Inferior parietal cortex (tissue), 1 donor: ENCODE measurements at regions not wholly inside any gene's neighbourhood (a gene's known extent, or its start where the extent isn't known, plus 50 kb on each side); places are given as distances from the start of the nearest gene placed in this dataset.
A peak's percentile ranks its signal among the peaks of the same experiment; 100 is the strongest.

Source experiments
- DNase-seq: peaks from one replicate; pipeline ENCODE4 v3.0.0-alpha.2; 2016; ENCODE audit errors: extremely low spot score

DNA sequence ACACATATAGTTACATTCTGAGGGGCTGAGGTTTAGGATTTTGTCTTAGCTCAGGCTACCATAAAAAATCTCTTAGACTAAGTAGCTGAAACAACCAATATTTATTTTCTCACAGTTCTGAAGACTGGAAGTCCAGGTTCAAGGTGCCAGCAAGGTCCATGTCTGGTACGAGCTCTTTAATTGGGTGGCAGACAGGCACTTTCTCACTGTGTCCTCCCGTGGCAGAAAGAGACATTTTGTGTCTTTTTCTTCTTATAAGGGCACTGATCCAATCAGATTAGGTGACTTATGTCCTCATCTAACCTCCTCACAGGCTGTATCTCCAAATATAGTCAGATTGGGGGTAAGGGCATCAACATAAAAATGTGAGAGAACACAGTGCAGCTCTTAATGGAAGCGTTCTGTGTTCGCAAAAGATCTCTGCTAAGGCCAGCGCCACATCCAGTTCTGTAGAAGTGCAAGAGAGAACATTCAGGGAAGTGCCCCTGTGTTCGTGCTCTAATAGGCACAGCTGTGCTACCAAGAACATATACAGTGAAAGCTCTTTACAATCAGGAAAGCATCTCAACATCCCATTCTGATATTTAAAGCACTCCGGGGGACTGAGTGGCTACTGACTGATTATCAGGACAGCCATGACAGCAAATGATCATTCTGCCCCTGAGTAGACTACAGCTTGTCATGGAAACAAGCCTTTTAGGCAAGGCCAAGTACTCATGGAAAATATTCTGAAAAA, 819.2 kb downstream of the LIG4 start:
- DNase-seq = no peak

DNA sequence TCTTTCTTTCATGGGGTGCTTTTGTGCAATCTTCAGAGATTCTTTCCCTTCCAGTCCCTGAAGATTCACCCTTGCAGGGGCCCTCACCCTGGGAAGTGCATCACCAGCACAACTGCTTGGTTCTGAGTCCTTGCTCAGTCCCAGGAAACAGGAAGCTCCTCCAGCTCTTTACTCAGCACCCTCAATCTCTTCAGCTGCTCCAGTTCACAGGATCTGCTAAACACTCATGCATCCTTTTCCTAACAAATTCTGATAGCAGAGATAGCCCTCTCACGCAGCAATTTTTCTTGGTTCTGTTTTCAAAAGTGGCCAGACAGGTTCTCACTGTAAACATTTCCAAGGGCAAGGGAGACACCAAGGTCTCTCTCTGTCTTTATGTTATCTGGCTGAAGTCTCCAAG, 823.1 kb downstream of the LIG4 start:
- DNase-seq = no peak

DNA sequence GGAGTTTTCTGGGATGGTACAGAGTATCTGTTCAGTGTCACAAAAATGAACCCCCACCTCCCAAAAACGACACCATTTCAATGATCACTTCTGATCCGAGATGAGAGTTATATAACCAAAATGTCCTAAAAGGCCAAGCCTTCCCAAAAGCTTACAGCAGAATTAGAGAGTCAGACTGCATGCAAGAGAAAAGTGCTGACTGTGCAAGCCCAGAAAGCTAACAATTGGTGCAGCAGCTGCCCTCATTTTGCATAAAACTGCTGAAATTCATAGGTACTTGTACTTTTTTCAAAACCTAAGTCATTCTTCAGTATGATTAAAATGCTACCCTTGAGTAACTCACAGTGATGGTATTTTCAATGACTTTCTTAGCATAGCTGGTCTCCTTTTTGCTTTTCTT, 819.6 kb upstream of the ARGLU1 start:
- DNase-seq = no peak

DNA sequence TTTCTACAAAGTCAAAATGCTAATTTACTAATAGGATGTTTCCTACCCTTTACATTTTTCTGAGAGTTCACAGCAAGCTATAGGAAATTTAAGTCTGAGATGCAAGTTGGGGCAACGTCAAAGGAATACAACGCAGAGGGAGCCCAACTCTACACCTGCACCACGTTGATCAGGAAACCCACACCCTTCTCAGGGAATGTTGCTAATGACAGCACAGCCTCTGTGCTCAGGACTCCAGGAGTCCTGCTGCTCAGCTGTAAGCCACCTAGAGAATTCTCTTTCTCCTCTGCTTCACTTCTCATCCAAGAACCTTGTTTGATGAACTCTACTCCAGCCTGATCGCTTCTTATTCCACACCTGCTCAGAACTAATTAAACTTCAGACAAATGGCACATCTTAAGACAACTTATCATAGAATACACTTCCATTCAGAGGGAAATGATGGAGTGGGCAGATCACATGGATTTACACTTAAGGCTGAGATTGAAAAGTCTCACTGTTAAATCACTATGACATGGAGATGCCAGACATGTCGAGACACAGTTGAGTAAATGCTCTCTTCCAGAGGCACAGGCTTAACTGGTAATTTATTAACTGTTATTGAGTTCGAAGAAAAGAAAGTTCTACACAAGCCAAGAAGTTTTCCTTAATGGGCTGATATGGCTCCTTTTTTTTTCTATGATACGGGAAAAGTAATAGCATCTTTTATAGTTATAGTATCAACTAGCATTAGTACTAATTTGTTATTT, 811.6 kb upstream of the ARGLU1 start:
- no peak for DNase-seq

DNA sequence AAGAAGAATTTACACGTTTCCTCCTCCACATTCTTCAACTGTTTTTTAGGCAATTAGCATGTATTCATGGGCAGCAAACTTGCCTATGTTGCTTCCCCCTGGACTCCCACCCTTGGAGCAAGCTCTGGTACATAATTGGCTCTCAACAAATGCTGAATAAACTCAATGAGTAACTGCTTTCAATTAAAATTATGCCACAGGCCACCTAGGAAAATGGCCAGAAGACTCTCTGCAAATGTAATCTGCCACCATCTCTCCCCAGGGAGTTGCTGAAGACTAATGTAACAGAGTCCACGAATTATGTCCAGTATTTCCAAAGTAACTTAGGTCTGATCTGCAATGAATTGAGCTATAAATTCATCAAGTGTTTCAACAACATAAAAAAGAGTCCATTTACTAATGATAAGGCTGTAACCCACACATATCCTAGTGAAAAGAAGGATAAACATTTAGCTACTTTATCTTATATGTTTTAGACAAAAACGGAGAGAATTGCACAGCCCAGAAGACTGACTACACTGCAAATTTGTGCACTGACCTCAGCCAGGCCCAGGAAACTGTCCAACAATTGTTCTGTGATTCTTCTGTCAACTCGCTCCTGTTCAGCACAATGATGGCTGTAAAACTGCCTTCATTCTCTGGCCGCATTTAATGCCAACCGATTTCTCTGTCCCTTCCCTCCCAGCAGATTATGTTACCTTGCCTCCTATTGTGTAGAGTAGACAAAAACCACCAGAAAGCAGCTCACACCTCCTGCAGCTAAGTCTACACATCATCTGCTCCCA, 808.6 kb upstream of the ARGLU1 start:
- DNase-seq = peak; percentile 33

DNA sequence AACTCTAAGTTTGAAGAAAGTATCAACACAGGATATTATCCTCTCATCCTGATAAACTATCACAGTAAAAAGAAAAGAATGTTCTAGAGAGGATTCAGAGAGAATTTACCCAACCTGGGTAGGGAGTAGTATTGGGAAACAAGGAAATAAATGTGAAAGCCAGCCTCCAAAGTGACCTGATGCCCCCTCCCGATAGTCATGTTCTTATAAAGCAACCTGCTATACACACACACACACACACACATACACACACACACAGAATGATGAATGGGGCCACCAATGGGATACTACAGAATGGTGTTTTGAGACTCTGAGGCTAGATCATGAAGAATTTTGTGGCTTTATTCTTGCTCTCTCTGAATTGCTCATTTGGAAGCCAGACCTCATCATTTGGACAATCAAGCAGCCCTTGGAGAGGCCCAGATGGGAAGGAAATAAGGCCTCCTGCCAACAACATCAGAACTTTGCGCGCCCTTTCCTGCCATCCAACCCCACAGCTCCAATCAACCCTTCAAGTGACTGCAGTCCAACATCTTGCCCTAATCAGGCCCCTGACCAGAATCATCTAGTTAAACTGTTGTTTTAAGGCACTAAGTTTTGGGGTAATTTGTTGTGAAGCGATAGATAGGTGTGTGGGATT, 807.9 kb upstream of the ARGLU1 start:
- no peak for DNase-seq

DNA sequence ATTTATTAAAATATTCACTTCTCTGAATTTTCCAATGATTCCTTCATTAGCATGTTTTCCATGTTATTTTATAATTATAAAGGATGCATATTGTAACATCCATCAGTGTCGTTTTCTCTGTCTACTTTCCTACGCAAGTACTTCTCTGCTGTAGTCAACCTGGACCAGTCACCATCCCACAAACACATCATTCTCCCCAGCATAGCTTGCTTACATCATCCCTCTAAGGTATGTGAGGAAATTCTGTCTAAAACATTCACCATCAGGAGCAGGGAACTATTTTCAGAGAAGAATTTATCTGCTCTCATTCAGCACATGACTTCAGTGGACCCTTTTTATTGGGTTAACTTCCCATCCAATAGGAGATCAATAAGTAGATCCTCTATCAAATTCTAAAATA, 806.1 kb upstream of the ARGLU1 start:
- DNase-seq = no peak

DNA sequence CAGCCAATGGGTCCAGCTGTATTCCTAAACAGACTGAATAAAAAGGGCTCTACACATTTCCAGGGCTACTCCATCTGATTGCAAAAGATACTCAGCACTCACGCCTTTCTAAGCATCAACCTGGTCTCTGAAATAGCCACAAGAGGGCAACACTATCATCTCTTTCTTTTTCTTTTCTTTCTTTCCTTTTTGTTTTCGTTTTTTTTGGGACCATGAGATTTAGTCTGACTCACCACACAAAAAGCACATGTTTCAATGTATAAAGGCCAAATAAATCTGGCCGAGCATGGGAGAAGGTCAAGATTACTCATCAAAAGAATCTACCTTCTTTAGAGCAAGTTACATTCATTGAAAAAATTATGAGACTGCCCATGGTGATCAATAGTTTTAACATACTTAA, 805.6 kb upstream of the ARGLU1 start:
- peak; percentile 73 for DNase-seq

DNA sequence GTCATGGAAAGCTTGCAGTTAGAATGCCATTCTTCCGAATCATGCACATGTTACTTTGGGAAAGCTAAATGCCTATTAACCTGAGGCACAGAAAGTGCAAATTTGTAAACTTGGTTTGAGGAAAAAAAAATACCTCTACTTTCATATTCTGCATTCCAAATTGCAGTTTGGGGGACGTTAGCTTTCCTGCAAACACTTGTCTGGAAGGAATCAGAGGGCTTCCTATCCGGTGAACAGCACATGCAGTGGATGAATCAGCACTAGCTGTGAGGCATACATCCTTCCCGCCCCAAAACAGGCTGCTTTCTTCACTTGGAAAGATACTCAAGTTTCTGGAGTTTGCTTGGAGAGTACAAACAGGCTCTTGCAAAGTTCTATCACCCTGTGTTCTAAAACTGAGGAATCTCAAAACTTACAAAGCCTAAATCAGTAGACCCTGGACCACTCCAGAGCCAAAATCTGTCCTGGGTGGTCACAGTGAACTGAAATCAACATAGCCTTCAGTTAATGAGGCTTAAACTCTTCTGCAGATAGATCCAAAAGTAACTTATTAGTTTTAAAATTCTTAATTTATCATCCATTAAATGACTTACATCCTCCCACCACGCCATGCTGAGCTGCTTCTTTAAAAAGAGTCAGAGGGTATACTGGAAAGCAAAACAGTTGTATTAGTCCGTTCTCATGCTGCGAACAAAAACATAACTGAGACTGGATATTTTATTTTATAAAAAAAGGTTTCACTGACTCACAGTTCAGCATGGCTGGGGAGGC, 802.3 kb upstream of the ARGLU1 start:
- no peak for DNase-seq

DNA sequence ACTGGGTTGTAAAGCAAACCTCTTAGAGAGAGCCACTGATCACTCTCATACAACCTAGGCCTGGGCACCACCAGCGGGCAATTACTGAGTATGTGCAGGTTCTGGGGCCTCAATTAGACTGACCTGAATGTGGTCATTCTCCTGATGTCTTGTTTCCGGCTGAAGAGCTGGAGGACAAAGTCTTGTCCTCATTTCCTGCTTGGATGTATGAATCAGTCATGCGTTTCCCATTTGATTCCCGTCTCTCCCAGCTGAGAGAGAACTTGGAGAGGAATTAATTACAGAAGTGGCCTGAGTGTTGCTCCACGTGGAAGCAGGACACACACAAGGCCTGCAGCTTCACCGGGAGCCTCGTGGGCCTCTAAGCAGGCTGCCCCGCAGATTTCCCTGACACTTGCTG, 799.3 kb upstream of the ARGLU1 start:
- no peak for DNase-seq

DNA sequence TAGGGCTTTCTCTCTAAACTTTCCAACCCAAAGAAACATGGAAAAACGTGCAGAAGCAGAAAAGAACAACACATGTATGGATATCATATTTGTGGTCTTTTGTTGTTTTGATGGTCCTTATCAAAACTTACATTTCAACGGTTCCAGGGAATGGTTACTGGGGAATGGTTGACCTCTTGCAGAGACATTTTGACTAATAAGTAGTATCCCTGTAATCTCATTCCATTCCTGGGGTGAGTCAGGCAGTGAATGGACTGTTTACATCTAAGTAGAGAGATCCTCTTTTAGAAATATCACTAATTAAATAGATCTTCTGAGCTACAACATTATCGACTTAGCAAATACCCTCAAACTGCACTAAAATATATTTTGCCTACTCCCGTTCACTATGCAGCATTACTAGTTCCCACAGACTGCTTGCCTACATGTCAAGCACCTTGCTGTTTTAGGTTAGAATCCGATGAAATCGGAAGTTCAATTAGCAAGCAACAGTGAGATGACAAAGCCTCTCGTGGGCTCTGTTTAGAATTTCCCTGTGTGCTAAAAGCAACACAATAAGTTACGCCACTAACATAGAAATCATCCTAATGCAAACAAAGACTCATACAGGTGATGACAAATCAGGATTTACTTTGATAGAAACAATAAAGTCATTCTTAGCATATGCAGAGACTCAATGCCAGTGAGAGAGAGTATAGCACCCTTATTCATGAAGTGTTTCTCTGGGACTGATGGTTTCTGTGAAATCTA, 797.7 kb upstream of the ARGLU1 start:
- no peak for DNase-seq

DNA sequence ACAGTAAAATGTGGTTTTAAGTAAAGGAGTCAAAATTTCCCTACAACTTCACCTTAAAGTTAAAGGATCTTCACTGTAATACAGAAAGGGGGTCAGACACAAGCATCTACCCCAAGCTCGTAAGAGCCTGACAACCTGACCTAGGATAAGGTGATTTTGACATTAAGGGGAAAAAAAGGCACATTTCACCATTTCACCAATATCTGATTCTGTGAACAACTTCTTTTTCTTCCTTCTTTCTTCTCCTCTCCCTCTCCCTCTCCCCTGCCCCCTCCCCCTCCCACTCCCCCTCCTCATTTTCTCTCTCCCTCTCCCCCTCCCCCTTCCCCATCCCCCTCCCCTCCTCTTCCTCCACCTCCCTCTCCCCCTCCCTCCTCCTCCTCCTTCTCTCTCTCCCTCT, 796.7 kb upstream of the ARGLU1 start:
- DNase-seq = no peak

DNA sequence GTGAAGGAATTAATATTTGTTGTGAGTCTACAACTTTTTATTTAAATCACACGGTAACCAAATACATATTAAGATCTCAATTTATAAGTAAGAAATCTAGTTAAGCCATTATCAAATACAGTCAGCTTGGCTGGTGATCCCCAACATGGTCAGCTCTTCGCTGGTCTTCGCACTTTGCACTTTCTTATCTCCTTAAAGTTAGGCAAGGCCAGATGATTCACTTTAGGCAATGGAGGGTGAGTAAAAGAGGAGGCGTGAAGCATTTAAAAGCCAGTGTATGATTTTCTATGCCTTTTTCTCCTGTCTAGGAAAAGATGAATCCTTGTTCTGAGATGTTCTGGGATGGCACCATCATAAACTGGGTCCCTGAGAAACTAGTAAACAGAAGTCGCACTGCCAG, 793.7 kb upstream of the ARGLU1 start:
- DNase-seq = no peak

DNA sequence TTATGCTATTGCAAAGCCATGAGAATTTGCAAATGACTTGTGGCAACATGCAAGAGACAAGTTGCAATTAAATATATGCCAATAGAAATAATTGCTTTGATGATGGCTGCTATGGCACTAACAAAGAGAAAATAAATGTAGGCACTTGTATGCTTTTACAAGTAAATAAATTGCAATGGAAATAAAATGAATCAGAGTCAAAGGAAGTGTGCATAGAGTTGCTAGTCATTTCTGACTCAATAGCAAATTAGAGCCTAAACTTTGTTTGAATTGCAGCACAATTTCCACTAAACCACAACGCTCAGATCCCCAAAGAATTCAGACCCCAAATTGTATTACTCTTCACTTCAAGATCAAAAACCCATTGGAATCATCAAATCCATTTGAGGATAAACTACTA, 792.1 kb upstream of the ARGLU1 start:
- DNase-seq = no peak

DNA sequence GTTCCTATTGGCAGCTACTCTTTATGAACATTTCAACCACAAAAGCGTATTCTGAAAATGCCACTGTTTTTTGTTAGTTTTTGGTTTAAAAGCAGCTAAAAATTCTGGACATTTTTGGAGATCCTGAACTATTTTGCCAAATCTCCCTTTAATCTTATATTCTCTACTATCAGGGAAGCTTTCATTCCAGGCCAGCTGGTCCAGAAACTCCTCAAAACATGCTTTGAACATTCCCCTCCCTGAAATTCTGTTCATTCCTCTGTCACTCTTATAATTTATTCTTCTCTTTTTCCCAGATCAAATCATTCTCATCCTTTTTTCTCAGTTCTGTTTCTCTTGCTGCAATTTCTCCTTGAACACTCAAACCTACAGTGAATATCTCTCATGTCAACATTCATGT, 790.9 kb upstream of the ARGLU1 start:
- no peak for DNase-seq

DNA sequence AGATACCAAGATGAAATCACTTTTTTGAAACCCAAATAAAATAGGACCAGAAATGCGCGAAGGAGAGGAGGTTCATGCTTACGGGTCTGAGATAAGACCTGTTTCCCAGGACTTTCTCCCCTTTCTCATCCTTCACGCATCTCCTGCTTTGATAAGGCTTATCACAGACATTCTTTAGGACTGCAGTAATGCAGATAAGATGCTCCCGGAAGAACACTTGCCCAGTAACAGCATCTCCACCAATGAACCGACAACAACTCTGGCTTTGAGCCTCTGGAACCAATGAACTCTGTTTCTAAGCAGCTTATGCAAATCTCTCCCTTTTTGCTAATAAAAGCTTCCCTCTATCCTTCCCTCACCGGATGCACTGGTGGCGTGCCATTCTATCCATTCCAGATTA, 783.4 kb upstream of the ARGLU1 start:
- no peak for DNase-seq

DNA sequence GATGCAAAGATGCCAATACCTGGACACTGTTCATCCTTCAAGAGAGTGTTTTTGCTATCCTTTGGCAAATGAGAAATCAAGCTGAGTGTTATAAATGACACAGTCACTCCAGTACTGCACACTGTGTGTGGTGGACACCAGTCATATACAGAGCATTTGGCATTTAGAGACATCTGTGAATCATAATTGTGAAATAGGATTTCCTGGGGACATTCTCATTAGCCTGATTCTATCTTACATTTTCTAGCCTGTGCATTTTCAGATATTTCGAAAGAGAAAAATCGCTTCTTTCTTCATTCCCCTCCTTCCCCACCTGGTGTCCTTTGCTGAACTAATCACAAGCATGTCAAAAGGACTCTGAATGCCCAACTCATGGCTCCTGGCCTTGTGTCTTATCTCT, 781.0 kb upstream of the ARGLU1 start:
- DNase-seq = no peak

DNA sequence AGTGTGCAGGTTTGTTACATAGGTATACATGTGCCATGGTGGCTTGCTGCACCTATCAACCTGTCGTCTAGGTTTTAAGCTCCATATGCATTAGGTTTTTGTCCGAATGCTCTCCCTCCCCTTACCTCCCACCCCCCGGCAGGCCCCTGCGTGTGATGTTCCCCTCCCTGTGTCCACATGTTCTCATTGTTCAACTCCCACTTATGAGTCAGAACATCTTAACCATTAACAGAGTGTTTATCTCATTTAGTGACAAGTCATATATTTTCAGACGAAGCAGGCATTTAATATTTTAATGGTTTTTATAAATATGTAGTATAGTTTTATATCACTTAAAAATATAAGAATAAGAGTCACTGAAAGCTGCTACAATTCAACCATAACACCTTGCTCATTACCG, 780.5 kb upstream of the ARGLU1 start:
- DNase-seq = no peak

DNA sequence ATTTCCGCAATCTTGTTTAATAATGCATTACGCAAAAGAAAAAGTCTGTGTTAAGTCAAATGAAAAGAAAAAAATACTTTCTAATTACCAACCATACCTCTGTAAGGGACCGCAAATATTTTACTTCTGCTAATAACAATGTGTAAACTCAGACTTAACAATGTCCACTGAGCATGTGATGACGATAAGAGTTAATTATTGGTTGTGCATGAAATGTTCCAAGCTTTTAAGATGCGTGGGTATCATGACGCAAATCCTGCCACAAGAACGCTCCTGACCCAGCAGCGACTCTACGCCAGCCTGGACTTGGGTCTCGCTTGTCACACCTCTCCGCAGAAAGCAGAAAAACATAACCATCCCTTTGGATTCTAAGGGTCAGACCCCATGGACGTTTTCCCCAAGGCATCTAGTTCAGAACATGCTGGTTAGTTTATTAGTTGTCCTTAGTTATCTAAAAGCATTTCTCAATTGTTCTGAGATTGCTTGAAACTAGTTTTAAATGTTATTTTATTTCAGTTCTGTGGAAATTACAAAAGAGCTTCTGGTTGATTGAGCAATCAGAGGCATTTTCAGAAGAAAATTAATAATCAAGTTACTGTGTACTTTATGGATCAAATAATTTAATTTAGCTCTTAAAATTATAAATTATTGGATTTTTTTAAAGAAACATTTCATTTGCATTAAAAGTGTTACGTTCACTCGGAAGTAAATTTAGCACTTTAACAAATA, 779.9 kb upstream of the ARGLU1 start:
- no peak for DNase-seq

DNA sequence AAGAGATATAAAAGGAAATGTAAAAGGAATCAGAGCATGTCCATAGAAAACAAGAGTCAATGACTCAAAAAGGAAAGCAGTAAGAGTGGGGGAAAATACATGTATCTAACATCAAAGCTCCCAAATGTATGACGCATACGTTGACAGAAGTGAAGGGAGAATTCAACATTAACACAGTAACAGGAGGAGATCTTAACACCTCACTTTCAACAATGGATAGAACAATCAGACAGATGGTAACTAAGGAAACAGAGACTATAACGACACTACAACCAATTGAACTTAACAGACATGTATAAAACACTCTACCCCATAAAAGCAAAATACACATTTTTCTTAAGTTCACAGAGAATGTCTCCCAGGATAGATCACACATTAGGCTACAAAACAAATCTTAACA, 774.8 kb upstream of the ARGLU1 start:
- DNase-seq = no peak
